Natural killer cell (primary cell): ENCODE measurements at regions not wholly inside any gene's neighbourhood (a gene's known extent, or its start where the extent isn't known, plus 50 kb on each side); places are given as distances from the start of the nearest gene placed in this dataset.

Source experiments
- ATAC-seq, 3 donors: fragments of 150-1000 bp in 2 of 3; fragments of 200-7000 bp in 1 of 3; cut with Tn5 transposase; 1 replicate in 1 of 3; 2 replicates in 2 of 3; pipeline ENCODE4 v1.10.0; 2021; ENCODE audit warnings: mild to moderate bottlenecking in 2 of 3, moderate library complexity in 2 of 3
- DNase-seq, 2 donors: peaks; one replicate each; pipeline versions ENCODE4 v3.0.0 to v3.0.0-alpha.2; 2013 to 2021; ENCODE audit warnings: mixed read lengths in 1 of 2
- H3K27ac ChIP-seq: one replicate; pipeline ENCODE4 v1.5.1; 2013; ENCODE audit warnings: mild to moderate bottlenecking, low read length
- H3K27me3 ChIP-seq: one replicate; pipeline ENCODE4 v1.6.1; 2013; ENCODE audit warnings: low read length; ENCODE audit not compliant: control insufficient read depth, insufficient read depth
- H3K36me3 ChIP-seq: one replicate; pipeline ENCODE4 v1.6.1; 2013; ENCODE audit warnings: low read length; ENCODE audit not compliant: control insufficient read depth, insufficient read depth
- H3K4me1 ChIP-seq: one replicate; pipeline ENCODE4 v1.6.1; 2013; ENCODE audit warnings: low read length; ENCODE audit not compliant: control insufficient read depth, insufficient read depth
- H3K4me3 ChIP-seq: one replicate; pipeline ENCODE4 v1.5.1; 2013; ENCODE audit warnings: low read length
- H3K9me3 ChIP-seq: one replicate; pipeline ENCODE4 v1.6.1; 2013; ENCODE audit warnings: low read length; ENCODE audit not compliant: control insufficient read depth, insufficient read depth
- H3K27ac Mint-ChIP-seq, 2 donors: one replicate each; pipeline ENCODE4 v1.8.0; 2022; ENCODE audit warnings: mild to moderate bottlenecking in 2 of 2, mixed read lengths in 2 of 2, moderate library complexity in 1 of 2
- H3K27me3 Mint-ChIP-seq, 2 donors: one replicate each; pipeline ENCODE4 v1.8.0; 2022; ENCODE audit warnings: low read depth in 2 of 2, mixed read lengths in 2 of 2
- H3K36me3 Mint-ChIP-seq: one replicate; pipeline ENCODE4 v1.8.0; 2022; ENCODE audit warnings: mixed read lengths
- H3K4me1 Mint-ChIP-seq, 2 donors: one replicate each; pipeline ENCODE4 v1.8.0; 2022; ENCODE audit warnings: mixed read lengths in 2 of 2
- H3K4me3 Mint-ChIP-seq: one replicate; pipeline ENCODE4 v1.8.0; 2022; ENCODE audit warnings: mild to moderate bottlenecking, moderate library complexity, mixed read lengths
- H3K9me3 Mint-ChIP-seq, 2 donors: one replicate each; pipeline ENCODE4 v1.8.0; 2022; ENCODE audit warnings: mixed read lengths in 2 of 2
- WGBS: methylation state at CpG from one replicate; pipeline ENCODE4 v1.1.7; 2013; ENCODE audit warnings: missing lambda C conversion rate; ENCODE audit not compliant: insufficient coverage; 5-methylcytosine and 5-hydroxymethylcytosine counted together
- intact Hi-C: fragments of 100-400 bp; cut with micrococcal nuclease; formaldehyde crosslinking; loops from one replicate; pipeline ENCODE4 v1.14.2; 2022
- TF ChIP-seq, protein P1 (sequence below): fragments of 200-600 bp; IDR thresholded peaks from one replicate; pipeline ENCODE4 v1.8.0; 2022; ENCODE audit warnings: antibody characterized with exemption

DNA sequence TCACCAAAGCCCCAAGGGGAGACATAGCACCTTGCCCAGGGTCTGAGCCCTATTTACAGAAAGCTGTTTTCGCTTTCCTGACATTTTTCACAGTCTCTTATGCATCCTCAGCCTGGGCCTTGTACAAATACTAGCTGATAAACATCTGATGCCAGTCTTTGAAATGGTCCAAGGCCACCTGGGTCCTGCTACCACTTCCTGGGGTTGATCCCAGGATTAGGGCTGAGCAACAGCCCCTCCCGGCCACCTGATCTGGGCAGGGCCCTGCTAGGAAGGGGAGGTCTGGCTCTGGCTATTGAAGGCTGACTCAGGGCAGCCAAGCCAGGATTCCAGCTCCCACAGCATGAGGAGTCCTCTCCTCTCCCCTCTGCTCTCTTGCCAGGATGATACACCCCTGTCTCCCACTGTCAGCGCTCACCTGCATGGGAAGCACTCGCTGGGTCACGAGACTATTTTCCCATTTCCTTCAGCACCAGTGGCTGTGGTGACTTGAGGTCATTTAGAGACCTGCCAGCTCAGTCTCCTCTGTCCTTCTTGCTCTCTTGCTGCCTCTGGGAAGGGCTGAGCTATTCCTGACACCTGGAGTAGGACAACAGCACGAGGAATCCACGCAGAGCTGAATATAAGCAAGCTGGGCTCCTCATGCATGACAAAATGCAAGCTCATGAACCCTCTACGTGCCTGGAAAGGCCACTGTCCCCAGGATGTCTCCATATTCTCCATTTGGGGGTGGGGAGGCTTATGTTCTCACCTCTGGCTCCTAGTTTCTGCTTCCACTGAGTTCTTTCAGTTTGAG is 53.0 kb upstream of the LGALSL start:
- no peaks in the 10 kb centered on the region for H3K4me1 Mint-ChIP-seq
- Histone ChIP-seq H3K4me3 (no peak overlapping the region), H3K36me3 (no peaks in the 10 kb centered on the region), H3K9me3 (no peaks in the 10 kb centered on the region), H3K4me1 (no peaks in the 10 kb centered on the region), H3K27me3 (no peaks in the 10 kb centered on the region), H3K27ac (no peak overlapping the region)
- H3K9me3 Mint-ChIP-seq: no peaks in the 10 kb centered on the region
- intact Hi-C loops: no loop called here
- TF ChIP-seq, protein P1, sequence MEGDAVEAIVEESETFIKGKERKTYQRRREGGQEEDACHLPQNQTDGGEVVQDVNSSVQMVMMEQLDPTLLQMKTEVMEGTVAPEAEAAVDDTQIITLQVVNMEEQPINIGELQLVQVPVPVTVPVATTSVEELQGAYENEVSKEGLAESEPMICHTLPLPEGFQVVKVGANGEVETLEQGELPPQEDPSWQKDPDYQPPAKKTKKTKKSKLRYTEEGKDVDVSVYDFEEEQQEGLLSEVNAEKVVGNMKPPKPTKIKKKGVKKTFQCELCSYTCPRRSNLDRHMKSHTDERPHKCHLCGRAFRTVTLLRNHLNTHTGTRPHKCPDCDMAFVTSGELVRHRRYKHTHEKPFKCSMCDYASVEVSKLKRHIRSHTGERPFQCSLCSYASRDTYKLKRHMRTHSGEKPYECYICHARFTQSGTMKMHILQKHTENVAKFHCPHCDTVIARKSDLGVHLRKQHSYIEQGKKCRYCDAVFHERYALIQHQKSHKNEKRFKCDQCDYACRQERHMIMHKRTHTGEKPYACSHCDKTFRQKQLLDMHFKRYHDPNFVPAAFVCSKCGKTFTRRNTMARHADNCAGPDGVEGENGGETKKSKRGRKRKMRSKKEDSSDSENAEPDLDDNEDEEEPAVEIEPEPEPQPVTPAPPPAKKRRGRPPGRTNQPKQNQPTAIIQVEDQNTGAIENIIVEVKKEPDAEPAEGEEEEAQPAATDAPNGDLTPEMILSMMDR: no peak
- H3K27ac Mint-ChIP-seq: no peak overlapping the region
- no peak overlapping the region for H3K4me3 Mint-ChIP-seq
- H3K27me3 Mint-ChIP-seq: peaks cover 3 to 5% of the 10 kb centered on the region in 2 donors
- no peak for ATAC-seq
- no peaks in the 10 kb centered on the region for H3K36me3 Mint-ChIP-seq
- no peak for DNase-seq
- WGBS: 94% methylated on average over 8 of the region's 8 CpGs

DNA sequence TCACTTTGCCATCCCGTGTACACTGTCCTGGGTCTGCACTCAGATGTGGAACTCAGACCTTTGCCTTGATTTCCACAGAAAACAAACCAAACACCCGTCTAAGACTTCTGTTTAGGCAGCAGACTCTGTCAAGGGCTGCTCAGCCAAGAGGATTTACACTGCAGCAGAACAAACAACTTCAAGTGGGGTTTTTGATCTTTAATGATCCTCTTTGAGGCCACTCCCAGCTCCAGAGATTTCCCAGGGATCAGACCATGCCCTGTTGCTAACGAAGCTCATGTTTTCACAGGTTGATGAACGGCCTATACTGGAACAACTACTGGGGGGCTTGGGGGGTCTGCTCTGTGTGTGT is 52.5 kb upstream of the LGALSL start:
- WGBS: 93% methylated on average over 4 of the region's 4 CpGs
- H3K27me3 ChIP-seq: no peaks in the 10 kb centered on the region
- H3K4me1 ChIP-seq: no peaks in the 10 kb centered on the region
- TF ChIP-seq, protein P1: no peak
- H3K9me3 ChIP-seq: no peaks in the 10 kb centered on the region
- H3K27ac Mint-ChIP-seq: no peak overlapping the region
- no peaks in the 10 kb centered on the region for H3K9me3 Mint-ChIP-seq
- no peak overlapping the region for H3K4me3 ChIP-seq
- H3K36me3 Mint-ChIP-seq: no peaks in the 10 kb centered on the region
- H3K4me1 Mint-ChIP-seq: no peaks in the 10 kb centered on the region
- intact Hi-C loops: no loop called here
- H3K36me3 ChIP-seq: no peaks in the 10 kb centered on the region
- no peak overlapping the region for H3K27ac ChIP-seq
- H3K27me3 Mint-ChIP-seq: peaks cover 3 to 5% of the 10 kb centered on the region in 2 donors
- DNase-seq: no peak
- H3K4me3 Mint-ChIP-seq: no peak overlapping the region
- no peak for ATAC-seq

DNA sequence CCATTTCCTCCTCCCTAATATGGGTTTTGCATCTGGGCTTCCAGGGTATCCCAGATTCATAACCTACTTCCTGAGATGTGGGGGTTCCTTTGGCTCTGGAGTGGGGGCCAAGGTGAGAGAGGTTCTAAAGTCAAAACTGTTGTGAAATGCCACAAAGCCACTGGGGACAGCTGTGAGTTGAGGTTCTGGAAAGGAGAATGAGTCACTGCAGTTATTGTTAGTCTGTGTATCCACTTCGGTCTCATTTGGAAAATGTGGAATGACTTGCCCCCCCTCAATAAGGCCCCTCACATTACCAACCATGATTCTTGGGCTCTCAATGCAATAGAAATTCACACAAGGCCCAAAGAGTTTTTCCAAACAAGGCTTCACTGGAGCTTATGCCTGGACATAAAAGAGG is 51.1 kb upstream of the LGALSL start:
- Histone ChIP-seq H3K27me3 (no peaks in the 10 kb centered on the region), H3K27ac (no peak overlapping the region), H3K4me3 (no peak overlapping the region), H3K4me1 (no peaks in the 10 kb centered on the region), H3K36me3 (no peaks in the 10 kb centered on the region), H3K9me3 (no peaks in the 10 kb centered on the region)
- TF ChIP-seq, protein P1: no peak
- no peak for ATAC-seq
- H3K27me3 Mint-ChIP-seq: peaks cover 0 to 5% of the 10 kb centered on the region in 2 donors
- no peak for DNase-seq
- WGBS: no CpG with 5 or more reads among the region's 1 CpG
- H3K27ac Mint-ChIP-seq: no peak overlapping the region
- H3K4me1 Mint-ChIP-seq: no peaks in the 10 kb centered on the region
- no peaks in the 10 kb centered on the region for H3K9me3 Mint-ChIP-seq
- intact Hi-C loops: no loop called here
- H3K36me3 Mint-ChIP-seq: no peaks in the 10 kb centered on the region
- H3K4me3 Mint-ChIP-seq: no peak overlapping the region

DNA sequence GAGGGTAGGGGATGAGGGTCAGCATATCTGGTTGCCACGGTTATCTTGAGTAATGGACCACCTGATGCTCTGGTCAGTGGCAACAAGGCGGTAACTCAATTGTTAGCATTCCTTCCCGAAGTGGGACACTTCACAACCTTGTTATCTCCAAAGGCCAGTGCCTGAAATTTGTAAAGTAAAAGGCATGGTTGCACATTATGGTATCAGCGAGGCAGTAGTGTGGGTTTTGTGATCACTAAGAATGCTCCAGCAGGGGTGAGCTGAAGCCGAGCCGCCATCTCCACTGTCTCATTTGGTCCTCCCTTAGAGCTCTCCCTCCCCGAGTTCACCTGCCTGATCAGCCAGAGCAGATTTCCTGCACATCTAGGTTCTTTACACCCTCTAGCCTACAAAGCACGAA is 50.5 kb upstream of the LGALSL start:
- Mint-ChIP-seq H3K9me3 (no peaks in the 10 kb centered on the region), H3K4me1 (no peaks in the 10 kb centered on the region), H3K4me3 (no peak overlapping the region), H3K27ac (no peak overlapping the region), H3K36me3 (no peaks in the 10 kb centered on the region), H3K27me3 (peaks cover 0 to 5% of the 10 kb centered on the region in 2 donors)
- Histone ChIP-seq H3K36me3 (no peaks in the 10 kb centered on the region), H3K4me3 (no peak overlapping the region), H3K27me3 (no peaks in the 10 kb centered on the region), H3K9me3 (no peaks in the 10 kb centered on the region), H3K27ac (no peak overlapping the region), H3K4me1 (no peaks in the 10 kb centered on the region)
- 81% methylated on average over 8 of the region's 8 CpGs for WGBS
- DNase-seq (no peak), ATAC-seq (no peak)
- intact Hi-C loops: no loop called here
- TF ChIP-seq, protein P1: no peak
